PC-3 (cell line): ENCODE measurements at regions not wholly inside any gene's neighbourhood (a gene's known extent, or its start where the extent isn't known, plus 50 kb on each side); places are given as distances from the start of the nearest gene placed in this dataset.

Experiments
- CTCF ChIP-seq: fragments of 300-600 bp; sonication (generic); conservative IDR thresholded peaks from 2 replicates; pipeline ENCODE4 v1.5.1; 2017; ENCODE audit warnings: antibody characterized with exemption, low read depth, mild to moderate bottlenecking, low read length
- EZH2phosphoT487 ChIP-seq: fragments of 300-600 bp; sonication (generic); IDR thresholded peaks from 2 replicates; pipeline ENCODE4 v1.6.1; 2018; ENCODE audit warnings: mild to moderate bottlenecking, antibody characterized with exemption, low read length, borderline replicate concordance

GRCh38 chr7:33726582-33726981 lies 178.8 kb upstream of the BMPER start:
- TF ChIP-seq CTCF (no peak), EZH2phosphoT487 (no peak)
